OCI-LY3 (cell line): ENCODE measurements at regions not wholly inside any gene's neighbourhood (a gene's known extent, or its start where the extent isn't known, plus 50 kb on each side); places are given as distances from the start of the nearest gene placed in this dataset.

Experiments
- H2AFZ ChIP-seq: fragments of 200-600, 300-600 bp; shearing (Covaris generic); 2 replicates; pipeline ENCODE4 v1.6.0; 2014; ENCODE audit warnings: antibody characterized with exemption, low read depth, low read length
- H3K27ac ChIP-seq: fragments of 200-600, 300-600 bp; sonication (generic); 2 replicates; pipeline ENCODE4 v1.5.1; 2014; ENCODE audit warnings: mild to moderate bottlenecking, low read length, moderate library complexity, mixed read lengths
- H3K27me3 ChIP-seq: fragments of 200-600, 300-600 bp; sonication (generic); 2 replicates; pipeline ENCODE4 v1.6.1; 2014; ENCODE audit warnings: low read depth, low read length, mixed read lengths
- H3K36me3 ChIP-seq: fragments of 200-600, 300-600 bp; sonication (generic); replicated peaks from 2 replicates; pipeline ENCODE3; 2014; ENCODE audit warnings: low read depth, low read length, mixed read lengths
- H3K4me1 ChIP-seq: fragments of 300-600, 200-600 bp; sonication (generic); 2 replicates; pipeline ENCODE4 v1.6.1; 2014; ENCODE audit warnings: low read length, mixed read lengths
- H3K4me2 ChIP-seq: fragments of 200-600, 300-600 bp; sonication (generic); 2 replicates; pipeline ENCODE4 v1.6.1; 2014; ENCODE audit warnings: low read length, mixed read lengths
- H3K4me3 ChIP-seq: fragments of 300-600, 200-600 bp; sonication (generic); 2 replicates; pipeline ENCODE4 v1.5.1; 2014; ENCODE audit warnings: antibody characterized with exemption, mild to moderate bottlenecking, low read length, moderate library complexity
- H3K79me2 ChIP-seq: fragments of 300-600, 200-600 bp; shearing (Covaris generic); 2 replicates; pipeline ENCODE4 v1.6.1; 2014; ENCODE audit warnings: mild to moderate bottlenecking, low read length, mixed read lengths
- H3K9ac ChIP-seq: fragments of 300-600, 200-600 bp; shearing (Covaris generic); 2 replicates; pipeline ENCODE4 v1.6.0; 2014; ENCODE audit warnings: mild to moderate bottlenecking, low read length, moderate library complexity
- H3K9me3 ChIP-seq: fragments of 200-600, 300-600 bp; shearing (Covaris generic); 2 replicates; pipeline ENCODE4 v1.6.1; 2014; ENCODE audit warnings: low read length, mixed read lengths; ENCODE audit not compliant: insufficient read depth
- H4K20me1 ChIP-seq: fragments of 200-600, 300-600 bp; sonication (generic); 2 replicates; pipeline ENCODE4 v1.6.1; 2016; ENCODE audit warnings: low read length, mixed read lengths; ENCODE audit not compliant: insufficient read depth
- EZH2phosphoT487 ChIP-seq: fragments of 200-600 bp; shearing (Covaris generic); IDR thresholded peaks from 2 replicates; pipeline ENCODE4 v1.6.1; 2018; ENCODE audit warnings: antibody characterized with exemption, mixed run types, low read depth
- TF ChIP-seq, protein P1 (sequence below): fragments of 200-600, 300-600 bp; sonication (generic); IDR thresholded peaks from 2 replicates; pipeline ENCODE4 v1.5.1; 2014; ENCODE audit warnings: antibody characterized with exemption, low read length, low read depth

DNA sequence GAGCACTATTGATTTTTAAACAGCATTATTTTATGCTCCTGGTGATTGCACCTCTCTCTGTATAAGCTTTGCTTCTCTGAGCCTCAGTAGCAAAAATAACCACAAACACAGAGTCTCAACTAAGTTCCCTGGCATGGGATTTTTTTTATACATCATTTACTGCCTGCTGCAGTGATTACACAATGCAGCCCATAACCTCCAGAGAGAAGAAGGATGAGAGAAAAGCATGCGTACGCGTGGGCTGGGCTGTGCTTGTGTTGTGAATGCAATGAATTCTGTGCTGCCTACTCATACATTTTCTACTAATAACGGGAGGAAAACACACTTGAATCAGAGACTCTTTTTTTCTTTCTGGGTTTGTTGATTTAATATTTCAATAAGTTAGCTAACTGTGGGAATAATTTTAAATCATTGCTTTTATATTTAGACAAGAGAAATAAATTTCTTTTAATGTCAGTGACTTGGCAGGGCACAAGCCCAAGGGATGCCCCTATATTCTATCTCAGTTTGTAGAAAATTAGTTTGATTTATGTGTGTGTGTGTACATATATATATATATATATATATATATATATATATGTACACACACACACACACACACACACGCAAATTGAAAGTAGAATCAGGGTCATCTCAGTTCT lies 351.5 kb downstream of the MED10 start:
- H3K4me3 ChIP-seq, result no peak overlapping the region
- no peaks in the 10 kb centered on the region for H3K27me3 ChIP-seq
- no peaks in the 10 kb centered on the region for H3K4me1 ChIP-seq
- TF ChIP-seq EZH2phosphoT487, result no peak
- TF ChIP-seq, protein P1, sequence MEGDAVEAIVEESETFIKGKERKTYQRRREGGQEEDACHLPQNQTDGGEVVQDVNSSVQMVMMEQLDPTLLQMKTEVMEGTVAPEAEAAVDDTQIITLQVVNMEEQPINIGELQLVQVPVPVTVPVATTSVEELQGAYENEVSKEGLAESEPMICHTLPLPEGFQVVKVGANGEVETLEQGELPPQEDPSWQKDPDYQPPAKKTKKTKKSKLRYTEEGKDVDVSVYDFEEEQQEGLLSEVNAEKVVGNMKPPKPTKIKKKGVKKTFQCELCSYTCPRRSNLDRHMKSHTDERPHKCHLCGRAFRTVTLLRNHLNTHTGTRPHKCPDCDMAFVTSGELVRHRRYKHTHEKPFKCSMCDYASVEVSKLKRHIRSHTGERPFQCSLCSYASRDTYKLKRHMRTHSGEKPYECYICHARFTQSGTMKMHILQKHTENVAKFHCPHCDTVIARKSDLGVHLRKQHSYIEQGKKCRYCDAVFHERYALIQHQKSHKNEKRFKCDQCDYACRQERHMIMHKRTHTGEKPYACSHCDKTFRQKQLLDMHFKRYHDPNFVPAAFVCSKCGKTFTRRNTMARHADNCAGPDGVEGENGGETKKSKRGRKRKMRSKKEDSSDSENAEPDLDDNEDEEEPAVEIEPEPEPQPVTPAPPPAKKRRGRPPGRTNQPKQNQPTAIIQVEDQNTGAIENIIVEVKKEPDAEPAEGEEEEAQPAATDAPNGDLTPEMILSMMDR, result no peak
- H4K20me1 ChIP-seq, result no peaks in the 10 kb centered on the region
- no peak overlapping the region for H3K27ac ChIP-seq
- H3K79me2 ChIP-seq, result no peaks in the 10 kb centered on the region
- H3K9me3 ChIP-seq, result no peaks in the 10 kb centered on the region
- H3K36me3 ChIP-seq, result no peaks in the 10 kb centered on the region
- no peak overlapping the region for H2AFZ ChIP-seq
- H3K4me2 ChIP-seq, result no peak overlapping the region
- no peak overlapping the region for H3K9ac ChIP-seq

DNA sequence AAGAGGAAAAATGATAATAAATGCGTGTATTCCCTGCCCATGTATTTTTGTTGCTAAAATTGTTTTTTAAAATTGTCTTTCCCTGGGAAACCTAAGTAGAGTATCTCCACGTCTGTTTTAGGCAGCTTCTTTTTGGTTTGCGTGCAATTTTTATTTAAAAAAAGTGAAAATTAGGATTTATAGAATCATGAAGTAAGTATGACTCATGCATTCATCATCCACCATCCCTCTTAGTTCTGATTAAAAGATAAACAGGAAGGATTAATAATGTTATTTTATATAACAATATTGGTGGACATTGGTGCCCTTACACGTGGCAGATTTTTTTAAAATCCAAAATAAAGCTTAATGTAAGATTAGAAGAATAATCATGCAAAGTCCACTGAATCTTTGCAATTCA lies 358.7 kb downstream of the MED10 start:
- Histone ChIP-seq H3K27ac (no peak overlapping the region), H3K4me1 (no peaks in the 10 kb centered on the region), H4K20me1 (no peaks in the 10 kb centered on the region), H3K9me3 (no peaks in the 10 kb centered on the region), H3K4me3 (no peak overlapping the region), H3K9ac (no peak overlapping the region), H3K79me2 (no peaks in the 10 kb centered on the region), H3K27me3 (no peaks in the 10 kb centered on the region), H3K4me2 (no peak overlapping the region), H2AFZ (no peak overlapping the region), H3K36me3 (no peaks in the 10 kb centered on the region)
- TF ChIP-seq EZH2phosphoT487, result no peak

DNA sequence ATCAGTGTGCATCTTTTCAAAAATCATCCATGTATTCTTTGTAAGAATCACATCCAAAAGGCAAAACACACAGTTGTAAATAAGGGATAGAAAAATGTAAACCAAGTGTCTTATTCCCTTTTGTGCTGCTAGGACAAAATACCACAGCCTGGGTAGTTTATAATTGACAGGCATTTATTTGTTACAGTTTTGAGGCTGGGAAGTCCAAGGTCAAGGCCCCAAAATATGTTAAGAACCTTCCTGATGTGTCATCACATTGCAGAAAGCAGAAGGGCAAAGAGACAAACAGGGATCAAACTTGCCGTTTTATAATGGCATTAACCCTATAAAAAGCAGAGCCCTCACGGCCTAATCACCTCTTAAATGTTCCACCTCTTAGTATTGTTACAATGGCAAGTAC lies 364.8 kb downstream of the MED10 start:
- H3K36me3 ChIP-seq, result no peaks in the 10 kb centered on the region
- no peaks in the 10 kb centered on the region for H4K20me1 ChIP-seq
- no peaks in the 10 kb centered on the region for H3K9me3 ChIP-seq
- no peak overlapping the region for H3K9ac ChIP-seq
- H2AFZ ChIP-seq, result no peak overlapping the region
- H3K27ac ChIP-seq, result no peak overlapping the region
- no peak overlapping the region for H3K4me2 ChIP-seq
- no peak for TF ChIP-seq EZH2phosphoT487
- TF ChIP-seq, protein P1, result no peak
- no peaks in the 10 kb centered on the region for H3K4me1 ChIP-seq
- H3K4me3 ChIP-seq, result no peak overlapping the region
- H3K79me2 ChIP-seq, result no peaks in the 10 kb centered on the region
- H3K27me3 ChIP-seq, result no peaks in the 10 kb centered on the region

DNA sequence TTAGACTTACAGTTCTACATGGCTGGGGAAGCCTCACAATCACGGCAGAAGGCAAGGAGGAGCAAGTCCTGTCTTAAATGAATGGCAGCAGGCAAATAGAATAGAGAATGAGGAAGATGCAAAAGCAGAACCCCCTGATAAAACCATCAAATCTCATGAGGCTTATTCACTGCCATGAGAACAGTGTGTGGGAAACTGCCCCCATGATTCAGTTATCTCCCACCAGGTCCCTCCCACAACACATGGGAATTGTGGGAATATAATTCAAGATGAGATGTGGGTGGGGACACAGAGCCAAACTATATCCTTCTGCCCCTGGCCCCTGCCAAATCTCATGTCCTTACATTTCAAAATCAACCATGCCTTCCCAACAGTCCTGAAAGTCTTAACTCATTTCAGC lies 367.1 kb downstream of the MED10 start:
- TF ChIP-seq, protein P1, result no peak
- no peak for TF ChIP-seq EZH2phosphoT487
- H3K4me2 ChIP-seq, result no peak overlapping the region
- no peak overlapping the region for H3K27ac ChIP-seq
- H3K36me3 ChIP-seq, result no peaks in the 10 kb centered on the region
- no peak overlapping the region for H3K4me3 ChIP-seq
- no peaks in the 10 kb centered on the region for H3K27me3 ChIP-seq
- H2AFZ ChIP-seq, result no peak overlapping the region
- H4K20me1 ChIP-seq, result no peaks in the 10 kb centered on the region
- H3K4me1 ChIP-seq, result no peaks in the 10 kb centered on the region
- no peaks in the 10 kb centered on the region for H3K79me2 ChIP-seq
- H3K9me3 ChIP-seq, result no peaks in the 10 kb centered on the region
- H3K9ac ChIP-seq, result no peak overlapping the region
